Uterus (tissue), 3 donors: ENCODE measurements at regions not wholly inside any gene's neighbourhood (a gene's known extent, or its start where the extent isn't known, plus 50 kb on each side); places are given as distances from the start of the nearest gene placed in this dataset.

Experiments
- DNase-seq, 2 donors: peaks; one replicate each; pipeline ENCODE4 v3.0.0-alpha.2; 2019 to 2020
- H3K27ac ChIP-seq, 2 donors: fragments of 200-600 bp; sonication (generic); 1 replicate in 1 of 2; 2 replicates in 1 of 2; pipeline ENCODE4 v1.5.1; 2016 to 2018
- H3K27me3 ChIP-seq, 2 donors: fragments of 200-600 bp; sonication (generic); one replicate each; pipeline ENCODE4 v1.5.1; 2018 to 2019; ENCODE audit warnings: control low read depth in 1 of 2
- H3K36me3 ChIP-seq, 2 donors: fragments of 200-600 bp; sonication (generic); one replicate each; pipeline ENCODE4 v1.5.1; 2019; ENCODE audit warnings: control low read depth in 1 of 2
- H3K4me1 ChIP-seq, 2 donors: fragments of 200-600 bp; sonication (generic); one replicate each; pipeline ENCODE4 v1.5.1; 2018 to 2019; ENCODE audit warnings: control low read depth in 1 of 2
- H3K4me3 ChIP-seq, 2 donors: fragments of 200-600 bp; sonication (generic); 1 replicate in 1 of 2; 2 replicates in 1 of 2; pipeline ENCODE4 v1.5.1; 2018 to 2019; ENCODE audit warnings: mild to moderate bottlenecking in 1 of 2
- H3K9me3 ChIP-seq, 2 donors: fragments of 200-600 bp; sonication (generic); one replicate each; pipeline ENCODE4 v1.5.1; 2019; ENCODE audit warnings: control low read depth in 1 of 2
- CTCF ChIP-seq, 4 experiments: fragments of 200-600 bp in 2 of 4; fragments of 450-650 bp in 2 of 4; sonication (generic) in 2 of 4; IDR thresholded peaks; one replicate each; pipeline ENCODE4 v1.5.1; 2016 to 2019; ENCODE audit warnings: antibody characterized with exemption in 4 of 4, mild to moderate bottlenecking in 2 of 4, moderate library complexity in 1 of 4
- POLR2A ChIP-seq, 2 donors: fragments of 450-650 bp; IDR thresholded peaks; one replicate each; pipeline ENCODE4 v1.6.1; 2016; ENCODE audit warnings: antibody characterized with exemption in 2 of 2, mild to moderate bottlenecking in 1 of 2, moderate library complexity in 1 of 2
- intact Hi-C: fragments of 100-400 bp; cut with DNase I; formaldehyde crosslinking; loops from one replicate; pipeline ENCODE4 v1.15.1; 2023; ENCODE audit warnings: low total_unique reads
- donor health status: DM: yes; HTN: yes; CAD: no.

GRCh38 chr11:28466506-28466905 lies 358.3 kb downstream of the METTL15 start:
- H3K4me1 ChIP-seq: no peaks in the 10 kb centered on the region
- no peak for DNase-seq
- no peak overlapping the region for H3K4me3 ChIP-seq
- TF ChIP-seq POLR2A (IDR thresholded peaks at IDR 0.05): no peak
- no peaks in the 10 kb centered on the region for H3K27me3 ChIP-seq
- H3K27ac ChIP-seq: no peak overlapping the region
- H3K36me3 ChIP-seq: no peaks in the 10 kb centered on the region
- intact Hi-C loops: no loop called here
- H3K9me3 ChIP-seq: no peaks in the 10 kb centered on the region

GRCh38 chr11:28464252-28464867 lies 356.2 kb downstream of the METTL15 start:
- intact Hi-C loops: no loop called here
- Histone ChIP-seq H3K36me3 (no peaks in the 10 kb centered on the region), H3K27me3 (no peaks in the 10 kb centered on the region), H3K4me1 (no peaks in the 10 kb centered on the region), H3K9me3 (no peaks in the 10 kb centered on the region), H3K4me3 (no peak overlapping the region), H3K27ac (no peak overlapping the region)
- DNase-seq: no peak
- TF ChIP-seq POLR2A (IDR thresholded peaks at IDR 0.05) (no peak), CTCF (IDR thresholded peaks at IDR 0.05) (no peak)

- H3K36me3 ChIP-seq: no peaks in the 10 kb centered on the region
- H3K4me1 ChIP-seq: no peaks in the 10 kb centered on the region
- H3K27ac ChIP-seq: no peak overlapping the region
- no peaks in the 10 kb centered on the region for H3K9me3 ChIP-seq
- no peak for TF ChIP-seq CTCF (IDR thresholded peaks at IDR 0.05)
- H3K27me3 ChIP-seq: no peaks in the 10 kb centered on the region
- no peak overlapping the region for H3K4me3 ChIP-seq
- no peak for DNase-seq
- intact Hi-C loops: no loop called here
These were observed 355.6 kb downstream of the METTL15 start for GRCh38 chr11:28463826-28464225.

- no peak for TF ChIP-seq POLR2A (IDR thresholded peaks at IDR 0.05)
- no peak for TF ChIP-seq CTCF (IDR thresholded peaks at IDR 0.05)
- intact Hi-C loops: no loop called here
- Histone ChIP-seq H3K4me1 (no peaks in the 10 kb centered on the region), H3K36me3 (no peaks in the 10 kb centered on the region), H3K27me3 (no peaks in the 10 kb centered on the region), H3K27ac (no peak overlapping the region), H3K9me3 (no peaks in the 10 kb centered on the region), H3K4me3 (no peak overlapping the region)
- DNase-seq: no peak
These were observed 353.7 kb downstream of the METTL15 start for GRCh38 chr11:28461846-28462245.

- Histone ChIP-seq H3K4me3 (no peak overlapping the region), H3K9me3 (no peaks in the 10 kb centered on the region), H3K27me3 (no peaks in the 10 kb centered on the region), H3K36me3 (no peaks in the 10 kb centered on the region), H3K4me1 (no peaks in the 10 kb centered on the region), H3K27ac (no peak overlapping the region)
- intact Hi-C loops: no loop called here
- DNase-seq: no peak
- TF ChIP-seq POLR2A (IDR thresholded peaks at IDR 0.05) (no peak), CTCF (IDR thresholded peaks at IDR 0.05) (no peak)
These were observed 353.1 kb downstream of the METTL15 start for GRCh38 chr11:28461338-28461737.

GRCh38 chr11:28460348-28460747 lies 352.2 kb downstream of the METTL15 start:
- intact Hi-C loops: no loop called here
- Histone ChIP-seq H3K27ac (no peak overlapping the region), H3K4me1 (no peaks in the 10 kb centered on the region), H3K4me3 (no peak overlapping the region), H3K36me3 (no peaks in the 10 kb centered on the region), H3K27me3 (no peaks in the 10 kb centered on the region), H3K9me3 (no peaks in the 10 kb centered on the region)
- DNase-seq: no peak
- no peak for TF ChIP-seq POLR2A (IDR thresholded peaks at IDR 0.05)
- no peak for TF ChIP-seq CTCF (IDR thresholded peaks at IDR 0.05)
